GM06990 (cell line): ENCODE measurements at regions not wholly inside any gene's neighbourhood (a gene's known extent, or its start where the extent isn't known, plus 50 kb on each side); places are given as distances from the start of the nearest gene placed in this dataset.

Source experiments
- DNase-seq: peaks from one replicate; pipeline ENCODE4 v3.0.0-alpha.2; 2011; ENCODE audit not compliant: insufficient read length; ENCODE audit errors: extremely low read depth
- H3K27me3 ChIP-seq: replicated peaks from 2 replicates; pipeline ENCODE4 v1.6.0; 2011; ENCODE audit warnings: low read length; ENCODE audit not compliant: control insufficient read depth, insufficient read depth
- H3K36me3 ChIP-seq: 2 replicates; pipeline ENCODE4 v1.5.1; 2011; ENCODE audit warnings: low read length; ENCODE audit not compliant: control insufficient read depth, insufficient read depth
- H3K4me3 ChIP-seq: replicated peaks from 2 replicates; pipeline ENCODE4 v1.5.1; 2011; ENCODE audit warnings: low read depth, mild to moderate bottlenecking, control low read depth, low read length
- TF ChIP-seq, protein P1 (sequence below): IDR thresholded peaks from 2 replicates; pipeline ENCODE4 v1.5.1; 2011; ENCODE audit warnings: low read length, control low read depth, mild to moderate bottlenecking, inconsistent platforms; ENCODE audit not compliant: insufficient read depth, poor library complexity, severe bottlenecking

DNA sequence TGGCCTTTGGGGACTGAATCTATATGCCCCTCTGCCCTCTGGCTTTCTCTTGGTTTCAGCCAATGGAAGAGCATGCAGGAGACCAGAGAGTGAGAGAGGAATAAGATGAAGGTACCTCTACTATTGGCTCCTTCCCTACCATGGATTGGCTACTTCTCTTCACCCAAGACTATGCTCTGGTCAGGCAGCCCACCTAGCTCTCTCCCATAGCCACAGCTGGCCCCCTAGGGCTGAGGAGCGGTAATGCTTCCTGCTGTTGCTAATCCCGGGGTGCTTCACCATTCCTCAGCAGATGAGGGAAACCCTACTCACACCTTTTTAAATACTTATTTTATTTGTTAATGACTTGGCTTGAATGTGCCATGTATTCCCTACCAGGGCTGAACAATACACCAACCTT lies 142.4 kb downstream of the MREG start:
- DNase-seq = no peak
- Histone ChIP-seq H3K27me3 (no peaks in the 10 kb centered on the region; the same call in 1 of the 2 replicates), H3K36me3 (no peaks in the 10 kb centered on the region), H3K4me3 (no peak overlapping the region)
- TF ChIP-seq, protein P1, sequence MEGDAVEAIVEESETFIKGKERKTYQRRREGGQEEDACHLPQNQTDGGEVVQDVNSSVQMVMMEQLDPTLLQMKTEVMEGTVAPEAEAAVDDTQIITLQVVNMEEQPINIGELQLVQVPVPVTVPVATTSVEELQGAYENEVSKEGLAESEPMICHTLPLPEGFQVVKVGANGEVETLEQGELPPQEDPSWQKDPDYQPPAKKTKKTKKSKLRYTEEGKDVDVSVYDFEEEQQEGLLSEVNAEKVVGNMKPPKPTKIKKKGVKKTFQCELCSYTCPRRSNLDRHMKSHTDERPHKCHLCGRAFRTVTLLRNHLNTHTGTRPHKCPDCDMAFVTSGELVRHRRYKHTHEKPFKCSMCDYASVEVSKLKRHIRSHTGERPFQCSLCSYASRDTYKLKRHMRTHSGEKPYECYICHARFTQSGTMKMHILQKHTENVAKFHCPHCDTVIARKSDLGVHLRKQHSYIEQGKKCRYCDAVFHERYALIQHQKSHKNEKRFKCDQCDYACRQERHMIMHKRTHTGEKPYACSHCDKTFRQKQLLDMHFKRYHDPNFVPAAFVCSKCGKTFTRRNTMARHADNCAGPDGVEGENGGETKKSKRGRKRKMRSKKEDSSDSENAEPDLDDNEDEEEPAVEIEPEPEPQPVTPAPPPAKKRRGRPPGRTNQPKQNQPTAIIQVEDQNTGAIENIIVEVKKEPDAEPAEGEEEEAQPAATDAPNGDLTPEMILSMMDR = peak; percentile 60

DNA sequence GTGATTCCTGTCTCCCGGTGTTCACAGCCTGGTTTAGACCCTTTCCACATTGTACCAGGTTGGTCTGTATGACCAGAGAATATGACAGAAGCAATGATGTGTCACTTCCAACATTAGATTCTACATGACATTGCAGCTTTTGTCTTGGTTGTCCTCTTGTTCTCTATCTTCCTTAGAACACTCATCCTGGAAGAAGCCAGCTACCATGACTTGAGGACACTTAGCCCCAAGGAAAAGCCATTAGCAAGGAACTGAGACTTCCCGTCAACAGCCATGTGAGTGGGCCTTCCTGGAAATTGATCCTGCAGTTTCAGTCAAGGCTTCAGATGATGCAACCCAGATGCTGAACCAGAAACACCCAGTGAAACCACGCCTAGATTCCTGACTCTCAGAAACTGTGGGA lies 143.3 kb downstream of the MREG start:
- TF ChIP-seq, protein P1 = no peak
- no peak for DNase-seq
- H3K36me3 ChIP-seq = no peaks in the 10 kb centered on the region
- H3K4me3 ChIP-seq = no peak overlapping the region
- H3K27me3 ChIP-seq = no peaks in the 10 kb centered on the region; the same call in 1 of the 2 replicates

DNA sequence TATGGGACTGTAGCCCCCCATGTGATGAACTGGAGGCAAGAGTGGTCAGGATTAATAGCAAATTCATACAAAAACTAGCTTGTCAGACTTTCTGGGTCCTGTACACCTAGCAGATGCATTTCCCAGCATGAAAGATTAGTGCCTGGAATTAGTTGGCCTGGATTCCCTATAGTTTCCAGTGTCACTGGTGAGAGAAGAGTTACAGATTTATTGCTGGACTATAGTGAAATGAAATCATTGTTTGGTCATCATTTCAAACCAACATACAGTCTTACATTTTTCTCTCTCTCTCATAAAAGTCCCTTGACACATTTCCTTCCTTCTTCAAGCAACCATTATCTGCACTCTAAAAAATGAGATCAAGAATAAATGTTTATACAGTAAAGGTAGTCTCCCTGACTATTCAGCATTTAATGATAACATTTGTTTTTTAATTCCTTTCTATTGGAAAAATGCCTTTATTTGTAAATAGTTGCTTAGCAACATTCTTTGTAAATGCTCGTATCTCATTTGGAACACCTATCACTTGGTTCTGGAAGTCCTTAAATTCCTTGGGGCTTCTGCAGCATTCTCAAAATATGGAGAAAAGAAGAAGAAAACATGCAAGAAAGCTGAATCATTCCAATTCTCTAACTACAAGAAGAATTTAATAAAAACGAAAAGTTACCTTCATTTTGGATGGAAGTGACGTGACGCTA lies 144.4 kb downstream of the MREG start:
- no peaks in the 10 kb centered on the region for H3K27me3 ChIP-seq

DNA sequence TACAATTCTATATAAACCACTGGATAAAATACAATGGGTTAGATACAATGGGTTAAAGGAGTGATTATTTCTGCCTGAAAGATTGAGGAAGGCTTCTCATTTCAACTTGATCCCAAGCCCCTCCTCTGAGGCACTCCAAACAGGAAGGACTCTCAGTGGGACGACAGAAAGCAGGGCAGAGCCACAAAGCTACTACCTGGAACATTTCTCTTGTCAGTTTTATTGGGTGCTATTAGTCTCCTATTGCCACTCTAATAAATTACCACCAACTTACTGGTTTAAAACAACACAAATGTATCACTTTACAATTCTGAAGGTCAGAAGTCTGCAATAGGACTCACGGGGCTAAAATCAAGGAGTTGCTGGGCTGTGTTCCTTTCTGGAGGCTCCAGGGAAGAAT lies 146.7 kb downstream of the MREG start:
- Histone ChIP-seq H3K36me3 (no peaks in the 10 kb centered on the region), H3K4me3 (no peak overlapping the region), H3K27me3 (no peaks in the 10 kb centered on the region; the same call in 1 of the 2 replicates)
- TF ChIP-seq, protein P1 = no peak
- no peak for DNase-seq

More for the DNA sequence above, 144.4 kb downstream of the MREG start:
- DNase-seq = no peak
- TF ChIP-seq, protein P1 = no peak
- H3K4me3 ChIP-seq = no peak overlapping the region
- H3K36me3 ChIP-seq = no peaks in the 10 kb centered on the region

DNA sequence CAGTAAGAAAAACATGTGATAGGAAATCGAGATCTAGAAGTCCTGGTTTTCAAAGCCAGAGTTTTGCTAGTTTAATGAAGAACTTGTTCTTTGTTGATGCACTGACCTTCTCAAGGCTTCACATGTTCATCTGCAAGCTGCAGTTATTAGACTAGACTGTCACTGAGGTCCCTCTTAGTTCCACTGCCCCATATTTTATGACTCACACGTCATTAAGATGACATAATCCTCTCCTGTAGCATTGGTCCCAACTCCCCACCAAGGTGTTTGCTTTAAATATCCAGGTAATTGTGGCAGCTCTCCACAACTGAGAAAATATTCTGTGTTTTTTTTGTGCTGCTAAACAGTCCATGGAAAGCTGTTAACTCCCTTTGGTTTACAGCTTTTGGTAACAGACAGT lies 149.7 kb downstream of the MREG start:
- no peaks in the 10 kb centered on the region; the same call in 1 of the 2 replicates for H3K27me3 ChIP-seq
- no peak overlapping the region for H3K4me3 ChIP-seq
- no peaks in the 10 kb centered on the region for H3K36me3 ChIP-seq
- no peak for DNase-seq
- TF ChIP-seq, protein P1 = no peak
